ENCODE measurements at regions not wholly inside any gene's neighbourhood (a gene's known extent, or its start where the extent isn't known, plus 50 kb on each side); places are given as distances from the start of the nearest gene placed in this dataset.
"Not testable (repeated sequence)": the region's sequence is repeated elsewhere in the genome, so short reads cannot be mapped to it uniquely, and the experiment has no call there.

DNA sequence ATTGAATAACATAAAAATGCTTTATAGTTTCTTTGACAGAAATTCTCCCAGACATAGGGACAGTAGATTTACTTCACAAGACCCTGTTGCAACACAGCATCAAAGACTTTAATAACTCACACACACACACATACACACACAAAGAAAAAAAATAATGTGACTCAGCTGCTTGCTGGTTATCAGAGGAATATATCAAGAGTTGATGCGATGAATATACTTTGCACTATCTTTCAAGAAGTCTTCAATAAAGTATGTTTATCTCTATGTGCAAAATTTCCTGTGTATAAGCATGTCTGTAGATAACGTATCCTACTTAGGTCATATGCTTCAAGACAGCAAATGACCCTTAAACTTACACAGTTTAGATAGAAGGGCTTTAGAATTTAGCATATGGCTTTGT, 243.1 kb downstream of the ARL4A start:
- TF ChIP-seq, protein P1, sequence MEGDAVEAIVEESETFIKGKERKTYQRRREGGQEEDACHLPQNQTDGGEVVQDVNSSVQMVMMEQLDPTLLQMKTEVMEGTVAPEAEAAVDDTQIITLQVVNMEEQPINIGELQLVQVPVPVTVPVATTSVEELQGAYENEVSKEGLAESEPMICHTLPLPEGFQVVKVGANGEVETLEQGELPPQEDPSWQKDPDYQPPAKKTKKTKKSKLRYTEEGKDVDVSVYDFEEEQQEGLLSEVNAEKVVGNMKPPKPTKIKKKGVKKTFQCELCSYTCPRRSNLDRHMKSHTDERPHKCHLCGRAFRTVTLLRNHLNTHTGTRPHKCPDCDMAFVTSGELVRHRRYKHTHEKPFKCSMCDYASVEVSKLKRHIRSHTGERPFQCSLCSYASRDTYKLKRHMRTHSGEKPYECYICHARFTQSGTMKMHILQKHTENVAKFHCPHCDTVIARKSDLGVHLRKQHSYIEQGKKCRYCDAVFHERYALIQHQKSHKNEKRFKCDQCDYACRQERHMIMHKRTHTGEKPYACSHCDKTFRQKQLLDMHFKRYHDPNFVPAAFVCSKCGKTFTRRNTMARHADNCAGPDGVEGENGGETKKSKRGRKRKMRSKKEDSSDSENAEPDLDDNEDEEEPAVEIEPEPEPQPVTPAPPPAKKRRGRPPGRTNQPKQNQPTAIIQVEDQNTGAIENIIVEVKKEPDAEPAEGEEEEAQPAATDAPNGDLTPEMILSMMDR (IDR thresholded peaks at IDR 0.05) = no peak
- no peak for TF ChIP-seq POLR2A (IDR thresholded peaks at IDR 0.05)
- H3K4me1 ChIP-seq (replicated peaks in 1 of 2) = no peaks in the 10 kb centered on the region
- no peak overlapping the region for H3K27ac ChIP-seq
- WGBS, 4 donors = 38 to 70% (median 61%) methylated on average over 2 of the region's 2 CpGs
- H3K4me3 ChIP-seq = no peak overlapping the region
- H3K9me3 ChIP-seq (replicated peaks in 1 of 3) = no peaks in the 10 kb centered on the region
- DNase-seq = no peak
- H3K27me3 ChIP-seq = no peaks in the 10 kb centered on the region
- no peaks in the 10 kb centered on the region for H3K36me3 ChIP-seq (replicated peaks in 1 of 2)
- intact Hi-C loops (cut with DNase I) = no loop called here

DNA sequence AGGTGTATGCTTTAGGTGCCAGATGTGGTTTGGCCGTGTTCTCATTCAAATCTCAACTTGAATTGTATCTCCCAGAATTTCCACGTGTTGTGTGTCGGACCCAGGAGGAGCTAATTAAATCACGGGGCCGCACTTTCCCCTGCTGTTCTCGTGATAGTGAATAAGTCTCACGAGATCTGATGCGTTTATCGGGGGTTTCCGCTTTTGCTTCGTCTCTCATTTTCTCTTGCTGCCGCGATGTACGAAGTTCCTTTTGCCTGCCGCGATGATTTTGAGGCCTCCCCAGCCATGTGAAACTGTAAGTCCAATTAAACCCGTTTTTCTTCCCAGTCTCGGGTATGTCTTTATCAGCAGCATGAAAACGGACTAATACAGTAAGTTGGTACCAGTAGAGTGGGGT, 244.0 kb downstream of the ARL4A start:
- WGBS, 4 donors = 84 to 88% (median 85%) methylated on average over 19 of the region's 19 CpGs
- H3K9me3 ChIP-seq (replicated peaks in 1 of 3); H3K36me3 ChIP-seq (replicated peaks in 1 of 2); H3K4me1 ChIP-seq (replicated peaks in 1 of 2); intact Hi-C loops (cut with DNase I); DNase-seq; H3K4me3 ChIP-seq; H3K27ac ChIP-seq; H3K27me3 ChIP-seq: not testable (repeated sequence)

DNA sequence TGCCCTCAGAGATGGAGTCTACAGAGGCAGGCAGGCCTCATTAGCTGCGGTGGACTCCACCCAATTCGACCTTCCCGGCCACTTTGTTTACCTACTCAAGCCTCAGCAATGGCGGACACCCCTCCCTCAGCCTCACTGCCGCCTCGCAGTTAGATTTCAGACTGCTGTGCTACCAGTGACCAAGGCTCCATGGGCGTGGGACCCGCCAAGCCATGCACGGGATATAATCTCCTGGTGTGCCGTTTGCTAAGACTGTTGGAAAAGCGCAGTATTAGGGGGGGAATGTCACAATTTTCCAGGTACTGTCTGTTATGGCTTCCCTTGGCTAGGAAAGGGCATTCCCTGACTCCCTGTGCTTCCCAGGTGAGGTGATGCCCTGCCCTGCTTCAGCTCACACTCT, 252.3 kb downstream of the ARL4A start:
- TF ChIP-seq, protein P1 (IDR thresholded peaks at IDR 0.05) = no peak
- TF ChIP-seq POLR2A (IDR thresholded peaks at IDR 0.05) = no peak
- no peak overlapping the region for H3K27ac ChIP-seq
- H3K4me1 ChIP-seq (replicated peaks in 1 of 2) = no peaks in the 10 kb centered on the region
- no peak overlapping the region for H3K4me3 ChIP-seq
- intact Hi-C loops (cut with DNase I) = no loop called here
- H3K9me3 ChIP-seq (replicated peaks in 1 of 3) = no peaks in the 10 kb centered on the region
- no peaks in the 10 kb centered on the region for H3K27me3 ChIP-seq
- H3K36me3 ChIP-seq (replicated peaks in 1 of 2) = no peaks in the 10 kb centered on the region
- no peak for DNase-seq
- 88 to 100% (median 94%) methylated on average over 1 to 11 of the region's 11 CpGs for WGBS, 4 donors

DNA sequence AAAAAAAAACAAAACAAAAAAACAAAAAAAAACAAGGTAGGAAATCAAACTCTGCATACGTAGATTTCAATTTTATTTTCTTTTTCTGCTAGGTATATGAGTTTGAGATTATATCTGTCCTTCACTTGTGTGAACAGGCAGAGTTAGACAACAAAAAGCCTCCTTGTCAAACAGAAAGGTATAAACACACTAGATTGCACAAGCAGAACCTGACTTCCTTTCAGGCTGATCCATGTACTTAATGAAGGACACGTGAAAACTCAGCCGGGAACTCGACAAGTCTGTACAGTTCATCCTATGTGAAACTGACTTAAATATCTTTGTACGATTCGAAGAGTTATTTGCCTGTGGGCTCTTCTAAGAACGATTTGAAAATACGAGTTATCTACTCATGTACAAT, 254.1 kb downstream of the ARL4A start:
- Histone ChIP-seq H3K27ac (no peak overlapping the region), H3K9me3 (replicated peaks in 1 of 3) (no peaks in the 10 kb centered on the region), H3K36me3 (replicated peaks in 1 of 2) (no peaks in the 10 kb centered on the region), H3K4me1 (replicated peaks in 1 of 2) (no peaks in the 10 kb centered on the region), H3K27me3 (no peaks in the 10 kb centered on the region), H3K4me3 (no peak overlapping the region)
- DNase-seq = no peak
- intact Hi-C loops (cut with DNase I) = no loop called here
- TF ChIP-seq, protein P1 (IDR thresholded peaks at IDR 0.05) = no peak
- TF ChIP-seq POLR2A (IDR thresholded peaks at IDR 0.05) = no peak
- 84 to 90% (median 87%) methylated on average over 8 of the region's 8 CpGs for WGBS, 4 donors

DNA sequence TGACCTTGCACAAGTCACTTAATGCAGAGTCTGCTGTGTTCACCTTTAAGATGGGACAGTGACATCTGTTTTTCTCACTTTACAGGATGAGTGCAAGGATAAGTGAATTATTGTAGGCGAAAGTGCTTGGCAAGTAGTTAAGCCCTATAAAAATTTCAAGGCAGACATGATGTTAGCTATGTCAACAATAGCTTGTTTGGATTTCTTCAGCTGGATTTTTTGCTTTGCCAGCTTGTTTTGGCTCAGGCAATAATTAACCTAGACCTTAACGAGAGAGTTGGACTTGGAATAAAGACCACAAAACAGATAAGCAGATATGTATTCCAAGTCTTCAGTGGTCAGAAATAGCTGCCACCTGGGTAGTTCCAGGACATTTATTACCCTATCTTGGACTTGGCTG, 255.2 kb downstream of the ARL4A start:
- H3K27me3 ChIP-seq = no peaks in the 10 kb centered on the region
- TF ChIP-seq POLR2A (IDR thresholded peaks at IDR 0.05) = no peak
- TF ChIP-seq, protein P1 (IDR thresholded peaks at IDR 0.05) = no peak
- WGBS, 4 donors = 32 to 44% (median 39%) methylated on average over 2 of the region's 2 CpGs
- no peak for DNase-seq
- H3K4me3 ChIP-seq = no peak overlapping the region
- intact Hi-C loops (cut with DNase I) = no loop called here
- H3K9me3 ChIP-seq (replicated peaks in 1 of 3) = no peaks in the 10 kb centered on the region
- H3K36me3 ChIP-seq (replicated peaks in 1 of 2) = no peaks in the 10 kb centered on the region
- H3K27ac ChIP-seq = no peak overlapping the region
- no peaks in the 10 kb centered on the region for H3K4me1 ChIP-seq (replicated peaks in 1 of 2)
